NCI-H128 (cell line): ENCODE measurements at regions not wholly inside any gene's neighbourhood (a gene's known extent, or its start where the extent isn't known, plus 50 kb on each side); places are given as distances from the start of the nearest gene placed in this dataset.

Source experiments
- DNase-seq: peaks from one replicate; lab custom pipeline; 2025; ENCODE audit not compliant: unreplicated experiment; lab: John Stamatoyannopoulos, UW

DNA sequence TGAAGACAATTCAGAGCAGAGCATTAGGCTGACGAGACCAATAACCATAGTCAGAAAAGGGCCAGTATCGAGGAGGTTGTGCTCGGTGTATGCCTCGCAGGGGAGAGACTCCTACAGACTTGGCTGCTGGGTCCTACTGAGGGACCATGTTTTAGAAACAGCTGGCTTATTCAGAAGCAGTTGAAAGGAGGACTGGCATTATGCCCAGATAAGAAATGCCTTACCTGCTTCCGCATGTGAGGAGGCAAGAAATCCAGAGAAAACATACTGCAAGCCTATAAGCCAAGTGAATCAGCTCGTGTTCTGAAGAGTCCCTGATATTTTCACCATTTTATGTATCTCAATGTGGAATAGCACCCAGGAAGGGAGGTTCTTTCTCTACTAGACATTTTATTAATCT, 434.7 kb downstream of the GRB14 start:
- DNase-seq, result no peak

DNA sequence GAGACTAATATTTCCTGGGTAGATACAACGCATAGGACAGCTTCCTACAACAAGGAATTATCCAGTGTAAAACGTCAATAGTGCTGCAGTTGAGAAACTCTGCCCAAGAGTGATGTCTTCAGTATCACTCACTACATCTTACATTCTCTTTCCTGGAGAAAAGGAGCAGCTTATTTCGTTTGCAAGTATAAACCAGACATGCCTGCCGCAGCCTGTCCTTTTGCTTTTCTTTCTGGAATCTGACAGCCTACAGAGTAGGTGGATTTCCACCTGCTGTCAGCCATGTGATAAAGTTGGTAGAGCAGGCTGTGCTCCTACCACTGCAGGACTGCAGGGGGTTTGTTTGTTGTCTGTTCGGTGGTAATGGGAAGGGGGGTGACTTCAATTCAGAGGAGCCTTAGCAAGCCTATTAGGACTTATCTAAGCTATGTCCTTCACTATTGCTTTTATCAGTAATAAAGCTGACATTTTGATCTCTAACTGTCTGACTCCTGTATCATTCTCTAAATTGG, 439.1 kb downstream of the GRB14 start:
- no peak for DNase-seq

DNA sequence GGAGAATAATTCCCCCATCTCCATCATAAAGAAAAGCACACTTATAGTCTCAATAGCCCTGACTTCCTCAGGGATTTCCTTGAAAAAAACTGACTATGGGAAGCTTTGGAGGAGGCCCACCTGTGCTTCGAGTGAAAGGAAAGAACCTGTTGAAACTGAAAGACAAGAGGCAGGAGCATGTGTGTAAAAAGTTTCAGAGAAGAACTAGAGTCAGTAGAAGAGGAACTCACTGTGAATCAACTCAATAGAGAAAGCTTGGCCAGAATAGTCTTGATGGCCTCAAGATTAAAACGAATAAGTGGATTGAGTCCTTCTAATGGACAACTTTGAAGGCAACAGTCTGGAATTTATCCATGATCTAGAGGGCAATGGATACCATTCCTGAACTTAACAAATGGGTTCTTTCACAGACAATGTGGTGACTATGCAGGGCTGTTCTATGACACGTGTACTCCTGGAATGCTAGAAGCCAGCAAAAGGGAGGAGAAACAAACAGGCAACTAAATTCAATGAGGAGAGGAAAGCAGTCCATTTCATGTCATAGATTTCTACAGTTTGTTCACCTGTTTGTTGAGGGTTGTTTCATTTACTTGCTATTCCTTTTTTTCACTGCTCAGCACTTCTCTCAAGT, 442.3 kb downstream of the GRB14 start:
- no peak for DNase-seq

DNA sequence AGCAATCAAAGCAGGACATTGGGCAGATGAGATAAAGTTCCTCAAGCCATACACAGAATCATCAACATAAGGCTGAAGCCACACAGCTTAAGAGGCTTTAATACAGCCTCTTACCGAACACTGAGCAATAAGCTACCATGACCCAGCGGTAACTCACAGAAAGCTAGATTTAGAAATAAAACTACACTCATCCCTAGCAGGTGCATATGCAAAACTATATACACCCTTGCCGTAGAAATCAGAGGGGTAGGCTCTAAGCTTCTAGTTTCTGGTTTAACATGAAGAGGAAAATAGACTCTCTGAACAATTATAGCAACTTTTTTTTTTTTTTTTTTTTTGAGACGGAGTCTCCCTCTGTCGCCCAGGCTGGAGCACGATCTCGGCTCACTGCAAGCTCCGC, 428.8 kb upstream of the FIGN start:
- no peak for DNase-seq

DNA sequence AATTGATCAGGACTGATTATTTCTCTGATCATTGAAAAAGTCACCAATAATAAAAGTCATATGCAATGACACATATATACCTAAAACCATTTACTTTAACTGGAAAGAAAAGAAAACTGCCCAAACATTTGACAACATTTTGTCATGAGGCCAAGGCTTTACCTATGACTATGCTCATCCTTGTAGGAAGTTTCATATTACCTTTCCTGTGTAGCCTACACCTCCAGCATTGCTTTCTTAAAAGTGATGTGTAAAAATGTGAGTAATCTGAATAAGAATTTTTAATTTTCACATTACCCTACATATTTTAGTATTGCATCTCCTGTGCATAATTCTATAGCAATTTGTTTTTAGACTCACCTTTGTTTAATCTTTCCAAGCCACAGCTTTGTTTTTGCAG, 419.8 kb upstream of the FIGN start:
- DNase-seq, result no peak

DNA sequence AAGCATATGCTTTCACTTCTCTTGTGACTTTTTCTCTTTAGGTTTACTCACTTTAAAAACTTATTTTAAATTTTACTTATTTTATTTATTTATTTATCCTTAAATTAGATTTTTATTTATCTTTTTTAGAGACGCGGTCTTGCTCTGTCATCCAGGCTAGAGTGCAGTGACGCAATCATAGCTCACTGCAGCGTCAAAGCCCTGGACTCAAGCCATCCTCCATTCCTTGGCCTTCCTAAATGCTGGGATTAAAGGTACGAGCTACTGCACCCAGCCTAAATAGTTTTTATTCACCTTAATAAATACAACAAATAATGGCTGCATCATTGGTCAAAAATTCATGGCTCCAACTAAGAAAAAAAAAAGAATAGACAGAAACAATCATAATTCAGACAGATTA, 415.7 kb upstream of the FIGN start:
- DNase-seq, result no peak

DNA sequence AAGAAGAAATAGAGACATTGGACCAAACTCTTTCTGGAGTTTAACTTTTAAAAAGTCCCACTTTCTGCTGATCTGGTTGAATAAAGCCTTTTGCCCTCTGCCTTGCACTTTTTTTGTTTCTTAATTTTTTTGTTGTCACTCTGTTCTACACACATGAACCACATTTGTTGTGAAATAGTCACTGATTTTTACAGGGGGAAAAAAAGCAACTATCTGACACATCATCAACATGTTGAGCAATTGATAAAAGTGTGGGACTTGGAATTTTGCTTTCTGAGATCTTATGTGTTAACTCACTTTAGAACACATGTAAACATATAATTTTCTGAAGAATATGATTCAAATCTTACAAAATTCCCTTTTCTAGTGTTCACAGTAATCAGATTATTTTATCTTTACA, 414.8 kb upstream of the FIGN start:
- no peak for DNase-seq

DNA sequence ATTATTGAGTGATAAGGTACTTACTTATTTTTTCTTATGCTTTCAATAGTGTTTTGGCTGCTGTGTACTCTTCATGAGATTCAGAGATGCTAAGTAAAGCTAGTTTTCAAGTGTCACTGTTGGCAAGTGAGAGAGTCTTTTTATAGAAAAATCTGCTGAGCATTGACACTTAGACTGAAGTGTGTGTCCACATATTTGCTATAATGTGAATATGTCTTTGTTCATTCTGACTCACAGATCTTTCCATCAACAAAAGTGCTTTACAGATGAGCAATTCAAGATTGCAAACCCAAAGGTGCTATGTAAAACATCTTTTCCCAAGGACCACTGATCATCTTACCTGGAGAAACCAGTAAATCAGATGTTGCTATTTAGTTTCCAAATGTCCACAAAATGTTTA, 410.6 kb upstream of the FIGN start:
- no peak for DNase-seq

DNA sequence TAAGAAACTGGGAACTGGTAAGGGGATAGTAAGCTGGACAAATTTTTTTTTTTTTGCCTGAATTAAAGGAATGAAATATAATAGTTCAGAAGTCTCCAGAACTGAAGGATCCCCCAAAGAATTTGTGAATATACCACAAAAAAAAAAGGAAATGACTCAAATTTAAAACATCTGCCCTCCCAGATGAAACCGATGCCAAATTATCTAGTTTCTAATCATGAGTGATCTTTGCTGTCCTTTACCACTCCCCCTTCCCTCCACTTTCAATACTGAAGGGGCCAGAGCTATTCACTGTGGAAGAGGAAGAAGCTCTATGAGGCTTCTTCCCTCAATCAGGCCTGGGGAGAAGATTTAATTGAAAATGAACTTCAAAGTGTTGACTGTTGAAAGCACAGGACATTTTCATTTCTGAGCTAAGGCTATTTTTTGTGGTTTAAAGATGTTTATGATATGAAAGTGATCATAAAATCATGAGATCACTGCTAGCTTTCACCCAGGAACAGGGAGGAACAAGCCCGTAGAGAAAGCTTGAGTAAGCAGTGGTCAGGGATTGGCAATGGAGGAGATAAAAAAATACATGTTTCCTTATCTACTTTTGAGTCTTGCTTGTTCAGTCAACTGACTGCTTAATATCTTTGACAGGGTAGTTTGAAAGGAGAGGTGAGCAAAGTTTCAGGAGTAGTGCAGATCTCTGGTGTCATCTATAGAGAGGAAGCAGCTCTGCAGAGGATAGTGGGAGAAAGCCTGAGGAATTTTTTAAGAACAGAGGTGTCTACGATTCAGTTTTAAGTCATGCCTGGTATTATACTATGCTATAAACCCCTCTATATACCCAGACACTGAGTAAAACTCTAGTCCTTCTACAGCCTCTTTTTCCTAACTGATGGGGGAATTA, 409.5 kb upstream of the FIGN start:
- no peak for DNase-seq

DNA sequence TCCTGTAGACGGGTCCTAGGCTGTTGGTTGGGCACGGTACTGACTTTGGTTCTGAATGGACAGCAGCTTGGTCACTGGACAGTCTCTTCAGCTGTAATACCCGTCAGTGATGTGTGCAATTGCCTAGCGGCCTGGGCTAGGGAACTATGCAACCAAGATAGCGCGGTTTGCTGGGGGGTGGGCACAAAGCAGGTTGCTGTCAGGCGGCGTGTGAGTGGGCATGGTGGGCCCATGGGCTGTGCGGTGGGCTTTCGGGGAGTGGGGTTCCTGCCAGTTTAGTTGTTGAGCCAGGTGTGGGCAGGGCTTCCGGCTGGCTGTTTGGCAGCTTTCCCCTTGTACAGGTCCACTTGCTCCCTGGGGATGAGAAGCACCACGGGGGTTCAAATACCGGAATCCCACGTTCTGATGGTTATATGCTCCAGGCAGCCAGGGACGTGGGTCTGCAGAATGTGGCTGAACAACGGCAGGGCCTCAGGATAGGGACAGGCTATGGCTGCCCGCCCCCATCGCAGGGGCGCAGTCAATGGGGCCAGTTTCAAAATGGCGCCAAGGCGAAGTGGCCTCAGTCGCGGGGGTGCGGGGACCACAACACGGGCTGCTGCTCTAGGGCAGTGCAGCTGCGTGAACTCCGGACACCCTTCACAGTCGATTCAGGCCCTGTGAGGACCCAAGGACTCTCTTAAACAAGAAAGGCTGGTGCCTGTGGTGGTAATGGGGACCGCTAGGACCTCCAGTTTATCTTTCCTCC, 407.5 kb upstream of the FIGN start:
- no peak for DNase-seq

DNA sequence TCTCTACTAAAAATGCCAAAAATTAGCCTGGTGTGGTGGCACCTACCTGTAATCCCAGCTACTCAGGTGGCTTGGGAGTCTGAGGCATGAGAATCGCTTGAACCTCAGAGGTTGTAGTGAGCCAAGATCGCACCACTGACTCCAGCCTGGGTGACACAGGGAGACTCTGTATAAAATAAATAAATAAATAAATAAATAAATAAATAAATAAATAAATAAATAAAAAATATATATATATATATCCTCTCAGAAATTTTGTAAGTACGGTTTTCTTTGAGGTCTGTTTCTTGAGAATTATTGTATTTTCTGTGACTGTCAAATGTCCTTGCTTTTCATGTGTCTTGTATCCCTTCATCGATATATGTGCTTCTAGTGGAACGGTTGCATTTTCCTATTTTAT, 406.9 kb upstream of the FIGN start:
- DNase-seq, result no peak

DNA sequence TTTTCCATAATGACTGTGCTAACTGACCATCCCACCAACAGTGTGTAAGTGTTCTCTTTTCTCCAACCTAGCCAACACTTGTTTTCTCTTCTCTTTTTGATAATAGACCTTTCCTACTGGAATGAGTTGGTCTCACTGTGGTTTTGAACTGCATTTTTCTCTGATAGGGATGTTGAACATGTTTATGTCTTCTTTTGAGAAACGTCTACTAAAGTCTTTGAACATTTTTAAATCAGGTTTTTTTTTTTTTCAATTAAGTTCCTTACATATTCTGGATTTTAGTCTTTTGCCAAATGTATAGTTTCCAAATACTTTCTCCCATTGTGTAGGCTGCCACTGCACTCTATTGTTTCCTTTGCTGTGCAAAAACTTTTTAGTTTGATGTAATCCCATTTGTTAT, 405.5 kb upstream of the FIGN start:
- DNase-seq, result no peak

DNA sequence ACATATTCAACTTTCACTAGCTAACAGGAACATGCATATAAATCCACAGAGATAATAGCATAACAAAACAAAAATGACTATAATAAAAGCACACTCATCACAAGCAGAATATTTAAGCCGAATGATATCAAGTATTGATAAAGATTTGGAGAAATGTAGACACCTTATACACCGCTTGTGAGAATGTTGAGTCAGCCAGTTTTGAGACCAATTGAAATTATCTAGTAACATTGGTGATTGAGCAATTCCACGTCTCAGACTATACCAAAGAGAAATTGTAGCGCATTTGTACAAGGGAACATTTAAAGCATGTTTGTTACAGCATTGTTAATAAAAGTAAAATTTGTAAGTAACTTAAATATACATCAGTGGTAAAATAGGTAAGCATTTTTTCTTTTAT, 402.9 kb upstream of the FIGN start:
- no peak for DNase-seq

DNA sequence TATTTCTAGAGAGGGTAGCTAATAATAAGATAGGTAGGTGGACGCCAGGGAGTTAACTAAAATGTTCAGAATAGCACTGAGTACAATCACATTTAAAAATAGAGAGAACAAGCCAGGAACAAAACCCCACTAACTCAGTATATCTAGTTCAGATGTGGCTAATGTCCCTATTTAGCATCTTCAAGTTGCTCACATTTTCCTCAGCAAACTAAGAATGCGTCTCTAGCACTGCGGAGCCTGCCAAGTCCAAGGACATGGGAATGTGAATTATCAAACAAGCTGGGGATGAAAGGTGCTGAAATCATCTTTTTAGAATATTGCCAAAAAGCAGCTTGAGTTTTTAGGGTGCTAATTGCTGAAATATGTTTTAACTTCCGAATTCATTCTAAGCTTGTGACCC, 398.5 kb upstream of the FIGN start:
- no peak for DNase-seq

DNA sequence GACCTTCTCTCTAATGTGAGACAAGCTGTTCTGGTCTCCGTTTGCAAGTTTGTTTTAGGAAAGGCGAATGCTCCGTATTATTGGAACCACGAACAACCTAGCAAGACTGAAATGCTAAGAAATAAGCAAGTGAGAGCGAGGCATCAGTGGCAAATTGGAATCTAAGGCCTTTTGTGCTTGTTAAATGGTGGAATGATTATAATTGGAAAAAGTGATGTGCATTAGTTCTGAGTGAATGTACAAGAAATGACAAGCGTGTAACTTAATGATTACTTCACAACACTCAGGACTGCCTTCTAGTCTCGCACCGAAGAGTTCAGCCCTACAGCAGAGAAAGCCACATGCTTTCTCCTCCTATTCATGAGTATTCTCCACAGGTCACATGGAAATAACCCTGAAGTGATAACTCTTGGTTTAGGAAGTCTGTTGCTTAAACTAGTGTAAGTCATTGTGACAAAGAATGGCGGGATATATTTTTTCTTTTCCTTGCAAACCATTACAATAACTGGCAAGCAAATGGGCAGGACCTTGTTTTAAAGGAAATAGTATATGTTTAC, 392.2 kb upstream of the FIGN start:
- DNase-seq, result no peak

DNA sequence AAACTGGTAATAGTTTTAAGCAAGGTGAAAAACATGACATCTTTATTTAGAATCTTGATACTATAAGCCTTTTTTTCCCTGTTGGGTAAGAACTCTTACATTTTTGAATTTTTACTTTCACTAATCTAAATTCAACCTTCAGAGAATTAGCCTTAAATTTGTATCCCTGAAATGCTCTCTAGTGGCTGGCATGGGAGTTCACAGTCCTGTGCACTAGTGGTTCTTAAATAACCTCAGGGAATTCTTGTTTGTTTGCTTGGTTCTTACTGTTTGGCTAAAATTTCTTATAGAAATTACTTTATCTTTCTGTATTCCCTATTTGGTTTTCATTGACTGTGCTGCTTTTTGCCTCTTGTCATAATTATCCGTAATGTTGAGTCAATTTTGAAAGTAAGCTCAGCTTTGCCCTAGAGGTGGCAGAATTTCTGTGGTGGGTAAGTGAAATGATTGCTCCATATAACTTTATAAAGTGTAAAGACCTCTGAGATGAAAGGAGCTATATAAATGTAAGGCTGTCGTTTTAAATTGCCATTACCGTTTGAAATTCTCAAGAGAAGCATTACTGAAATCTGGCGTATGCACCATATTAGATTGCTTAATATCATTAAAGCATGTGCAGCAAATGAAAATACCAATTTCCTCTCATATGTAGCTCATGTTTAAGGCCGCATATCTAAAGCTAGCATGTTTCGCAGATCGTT, 391.3 kb upstream of the FIGN start:
- no peak for DNase-seq

DNA sequence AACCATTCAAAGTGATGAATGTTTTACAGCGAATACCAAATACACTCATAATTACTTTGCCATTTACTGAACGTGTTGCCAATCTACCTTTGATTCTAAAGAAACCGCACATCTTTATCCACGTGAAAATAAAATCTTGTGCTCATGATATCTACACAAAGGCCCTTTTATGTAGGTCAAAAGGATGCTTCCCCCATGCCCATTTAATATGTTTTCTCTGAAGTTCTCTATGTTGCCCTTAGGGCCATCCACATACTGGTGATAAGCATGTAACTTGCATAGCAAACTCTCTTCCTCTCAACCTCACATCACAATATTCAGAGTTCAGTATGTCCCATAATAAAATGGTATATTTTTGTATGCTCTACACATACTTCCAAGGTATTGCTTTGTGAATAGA, 380.0 kb upstream of the FIGN start:
- no peak for DNase-seq

DNA sequence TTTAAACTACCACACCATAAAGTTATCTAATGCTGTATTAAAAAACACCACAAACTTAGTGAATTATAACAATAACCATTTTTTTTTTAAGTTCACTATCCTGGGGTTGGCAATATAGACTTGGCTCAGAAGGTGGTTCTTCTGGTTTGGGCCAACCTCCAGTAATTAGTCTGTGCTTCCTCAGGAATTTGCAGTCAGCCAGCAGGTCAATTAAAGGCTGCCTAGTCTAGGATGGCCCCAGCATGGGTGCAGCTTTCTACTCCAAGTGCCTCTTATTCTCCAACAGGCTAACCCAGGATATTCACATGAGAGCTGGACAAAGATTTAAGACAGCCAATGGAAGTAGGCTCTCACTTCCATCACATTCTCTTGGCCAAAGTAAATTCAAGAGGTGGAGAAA, 379.1 kb upstream of the FIGN start:
- DNase-seq, result no peak

DNA sequence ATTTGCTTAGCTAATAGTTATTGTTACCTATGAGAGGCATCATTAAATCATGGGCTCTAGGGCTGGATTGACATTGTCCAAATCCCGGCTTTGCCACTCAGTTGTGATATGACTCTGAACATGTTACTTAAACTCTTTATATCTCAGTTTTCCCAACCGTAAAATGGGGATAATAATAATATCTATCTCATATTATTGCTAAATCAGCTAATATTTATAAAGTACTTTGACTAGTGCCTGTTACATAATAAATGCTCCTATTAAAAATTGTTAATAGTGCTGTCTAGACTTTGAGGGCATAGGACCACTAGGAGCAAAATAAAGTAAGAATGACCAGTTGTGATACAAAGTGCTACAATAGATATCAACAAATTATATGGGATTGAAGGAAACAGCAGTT, 376.3 kb upstream of the FIGN start:
- DNase-seq, result no peak

DNA sequence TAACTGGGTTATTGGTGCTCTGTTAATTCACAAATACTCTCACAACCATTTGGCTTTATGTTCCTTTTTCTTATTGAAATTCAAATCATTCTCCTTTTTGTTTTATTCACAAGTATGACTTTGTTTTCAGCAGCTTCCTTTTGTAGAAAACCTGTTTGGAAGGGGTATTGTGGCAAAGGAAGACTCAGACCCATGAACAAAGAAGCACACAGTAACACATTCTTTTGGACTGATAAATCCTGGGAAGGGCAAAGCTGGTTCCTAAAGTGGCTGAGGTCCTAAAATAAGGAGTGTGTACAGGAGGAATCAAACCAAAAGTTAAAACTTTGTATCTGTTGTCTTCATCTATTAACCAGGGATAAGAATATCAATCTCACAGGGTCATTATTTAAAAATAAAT, 374.7 kb upstream of the FIGN start:
- DNase-seq, result no peak

DNA sequence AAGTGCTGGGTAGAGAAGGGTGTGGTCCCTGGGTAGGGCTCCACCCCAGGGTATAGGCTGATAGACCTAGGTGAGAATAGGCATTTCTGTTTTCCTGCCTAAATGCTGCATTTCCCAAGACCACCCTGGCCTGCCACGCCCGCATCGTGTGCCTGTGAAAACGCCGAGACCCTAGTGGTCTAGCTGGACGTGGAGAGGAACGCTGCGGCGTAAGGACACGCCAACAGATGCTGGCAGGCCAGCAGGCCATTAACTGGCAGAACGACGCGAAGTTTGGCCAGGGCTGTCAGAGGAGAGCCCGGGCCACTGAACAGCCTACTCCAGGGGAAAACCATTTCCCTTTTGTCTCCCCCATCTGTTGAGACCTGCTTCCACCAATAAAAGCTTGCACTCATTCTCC, 373.2 kb upstream of the FIGN start:
- no peak for DNase-seq
